Testis (tissue), 2 donors: ENCODE measurements at regions not wholly inside any gene's neighbourhood (a gene's known extent, or its start where the extent isn't known, plus 50 kb on each side); places are given as distances from the start of the nearest gene placed in this dataset.

ENCODE experiments used
- CTCF ChIP-seq, 3 experiments: fragments of 450-650 bp in 2 of 3; fragments of 200-600 bp in 1 of 3; sonication (generic) in 1 of 3; IDR thresholded peaks; one replicate each; pipeline ENCODE4 v1.5.1; 2016 to 2019; ENCODE audit warnings: antibody characterized with exemption in 3 of 3, mild to moderate bottlenecking in 2 of 3, moderate library complexity in 1 of 3
- POLR2A ChIP-seq: fragments of 450-650 bp; IDR thresholded peaks from one replicate; pipeline ENCODE4 v1.6.1; 2017; ENCODE audit warnings: antibody characterized with exemption, mild to moderate bottlenecking, moderate library complexity

GRCh38 chr1:222167111-222167510 is 380.8 kb downstream of the HHIPL2 start:
- peak in 2 of 3 experiments; percentile 30 to 41 for TF ChIP-seq CTCF (IDR thresholded peaks at IDR 0.05)
- TF ChIP-seq POLR2A: no peak
